Osteoblast (primary cell): ENCODE measurements at regions not wholly inside any gene's neighbourhood (a gene's known extent, or its start where the extent isn't known, plus 50 kb on each side); places are given as distances from the start of the nearest gene placed in this dataset.

Source experiments
- DNase-seq: peaks from one replicate; pipeline ENCODE4 v3.0.0; 2011; ENCODE audit warnings: low spot score, mixed read lengths; ENCODE audit not compliant: insufficient read length; ENCODE audit errors: missing footprints
- H2AFZ ChIP-seq: 2 replicates; pipeline ENCODE4 v1.6.0; 2011; ENCODE audit warnings: mild to moderate bottlenecking, low read length
- H3K27ac ChIP-seq: 2 replicates; pipeline ENCODE4 v1.5.1; 2011; ENCODE audit warnings: mild to moderate bottlenecking, low read depth, low read length, moderate library complexity
- H3K27me3 ChIP-seq: 2 replicates; pipeline ENCODE4 v1.6.0; 2012; ENCODE audit warnings: mild to moderate bottlenecking, control low read depth, inconsistent platforms, low read length, moderate library complexity; ENCODE audit not compliant: insufficient read depth
- H3K36me3 ChIP-seq: 2 replicates; pipeline ENCODE4 v1.5.1; 2011; ENCODE audit warnings: mild to moderate bottlenecking, low read length, control low read depth, moderate library complexity; ENCODE audit not compliant: insufficient read depth
- H3K4me1 ChIP-seq: 2 replicates; pipeline ENCODE4 v1.5.1; 2011; ENCODE audit warnings: mild to moderate bottlenecking, low read length, control low read depth, moderate library complexity; ENCODE audit not compliant: insufficient read depth
- H3K4me2 ChIP-seq: 2 replicates; pipeline ENCODE4 v1.6.0; 2011; ENCODE audit warnings: mild to moderate bottlenecking, low read length; ENCODE audit not compliant: insufficient read depth
- H3K4me3 ChIP-seq: fragments of 200-600 bp; sonication (generic); 3 replicates; pipeline ENCODE4 v1.5.1; 2012; ENCODE audit warnings: mild to moderate bottlenecking, low read length, inconsistent platforms; ENCODE audit not compliant: insufficient read depth
- H3K79me2 ChIP-seq: 2 replicates; pipeline ENCODE4 v1.6.0; 2012; ENCODE audit warnings: mild to moderate bottlenecking, low read length, control low read depth, inconsistent platforms; ENCODE audit not compliant: insufficient read depth
- H3K9me3 ChIP-seq: 2 replicates; pipeline ENCODE4 v1.5.1; 2011; ENCODE audit warnings: low read depth, low read length, control low read depth
- H4K20me1 ChIP-seq: 2 replicates; pipeline ENCODE4 v1.6.0; 2012; ENCODE audit warnings: mild to moderate bottlenecking, low read length, control low read depth; ENCODE audit not compliant: insufficient read depth
- TF ChIP-seq, protein P1 (sequence below): IDR thresholded peaks from 2 replicates; pipeline ENCODE4 v1.5.1; 2011; ENCODE audit warnings: mild to moderate bottlenecking, low read depth, low read length, moderate library complexity; ENCODE audit errors: extremely low read depth

DNA sequence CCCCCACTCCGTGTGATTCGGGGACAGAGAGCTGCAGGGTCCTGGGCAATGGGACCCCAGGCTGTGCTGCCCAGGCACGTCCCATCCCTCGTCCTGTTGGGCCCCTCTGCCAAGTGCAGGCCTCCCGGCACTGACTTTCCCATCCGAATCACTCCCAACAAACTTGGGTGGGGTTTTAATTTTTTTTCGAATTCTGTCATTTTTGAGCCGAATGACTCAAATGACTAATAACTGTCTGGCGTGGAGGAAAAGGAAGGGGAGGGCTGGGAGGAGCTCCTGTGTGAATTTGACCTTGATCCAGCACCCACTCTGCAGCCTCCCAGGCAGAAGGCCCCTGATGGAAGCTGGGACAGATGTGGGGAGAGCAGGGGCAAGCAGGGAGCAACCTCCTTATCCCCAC is 1173.2 kb downstream of the BRD1 start:
- no peaks in the 10 kb centered on the region for H3K4me1 ChIP-seq
- no peaks in the 10 kb centered on the region for H3K79me2 ChIP-seq
- H3K9me3 ChIP-seq = no peaks in the 10 kb centered on the region

DNA sequence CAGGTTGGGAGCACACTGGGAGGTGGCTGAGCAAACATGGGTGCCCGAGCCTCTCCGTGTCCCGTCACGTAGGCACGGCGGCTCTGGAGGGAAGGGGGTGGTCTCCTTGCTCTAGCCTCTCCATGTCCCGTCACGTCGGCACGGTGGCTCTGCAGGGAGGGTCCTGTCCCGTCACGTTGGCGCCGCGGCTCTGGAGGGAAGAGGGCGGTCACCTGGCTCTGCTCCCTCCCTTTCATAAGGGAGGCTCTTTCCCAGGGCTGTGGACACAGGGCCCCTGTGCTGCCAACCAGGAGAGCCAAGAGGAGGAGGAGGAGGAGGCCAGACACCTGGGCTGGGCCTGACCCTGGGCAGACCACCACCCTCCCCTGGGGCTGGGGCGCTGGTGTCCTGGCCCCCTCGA is 1173.7 kb downstream of the BRD1 start:
- Histone ChIP-seq H3K79me2 (no peaks in the 10 kb centered on the region), H3K4me2 (no peak overlapping the region), H3K9me3 (no peaks in the 10 kb centered on the region), H3K36me3 (no peaks in the 10 kb centered on the region), H2AFZ (no peak overlapping the region), H3K27me3 (no peaks in the 10 kb centered on the region), H3K27ac (no peak overlapping the region), H4K20me1 (no peaks in the 10 kb centered on the region), H3K4me1 (no peaks in the 10 kb centered on the region), H3K4me3 (no peak overlapping the region)
- DNase-seq = no peak
- TF ChIP-seq, protein P1, sequence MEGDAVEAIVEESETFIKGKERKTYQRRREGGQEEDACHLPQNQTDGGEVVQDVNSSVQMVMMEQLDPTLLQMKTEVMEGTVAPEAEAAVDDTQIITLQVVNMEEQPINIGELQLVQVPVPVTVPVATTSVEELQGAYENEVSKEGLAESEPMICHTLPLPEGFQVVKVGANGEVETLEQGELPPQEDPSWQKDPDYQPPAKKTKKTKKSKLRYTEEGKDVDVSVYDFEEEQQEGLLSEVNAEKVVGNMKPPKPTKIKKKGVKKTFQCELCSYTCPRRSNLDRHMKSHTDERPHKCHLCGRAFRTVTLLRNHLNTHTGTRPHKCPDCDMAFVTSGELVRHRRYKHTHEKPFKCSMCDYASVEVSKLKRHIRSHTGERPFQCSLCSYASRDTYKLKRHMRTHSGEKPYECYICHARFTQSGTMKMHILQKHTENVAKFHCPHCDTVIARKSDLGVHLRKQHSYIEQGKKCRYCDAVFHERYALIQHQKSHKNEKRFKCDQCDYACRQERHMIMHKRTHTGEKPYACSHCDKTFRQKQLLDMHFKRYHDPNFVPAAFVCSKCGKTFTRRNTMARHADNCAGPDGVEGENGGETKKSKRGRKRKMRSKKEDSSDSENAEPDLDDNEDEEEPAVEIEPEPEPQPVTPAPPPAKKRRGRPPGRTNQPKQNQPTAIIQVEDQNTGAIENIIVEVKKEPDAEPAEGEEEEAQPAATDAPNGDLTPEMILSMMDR = no peak

More for the DNA sequence above, 1173.2 kb downstream of the BRD1 start:
- H3K27me3 ChIP-seq = no peaks in the 10 kb centered on the region
- no peak overlapping the region for H2AFZ ChIP-seq
- no peak overlapping the region for H3K4me3 ChIP-seq
- no peaks in the 10 kb centered on the region for H4K20me1 ChIP-seq
- TF ChIP-seq, protein P1 = no peak
- H3K4me2 ChIP-seq = no peak overlapping the region
- no peaks in the 10 kb centered on the region for H3K36me3 ChIP-seq
- H3K27ac ChIP-seq = no peak overlapping the region
- DNase-seq = no peak

DNA sequence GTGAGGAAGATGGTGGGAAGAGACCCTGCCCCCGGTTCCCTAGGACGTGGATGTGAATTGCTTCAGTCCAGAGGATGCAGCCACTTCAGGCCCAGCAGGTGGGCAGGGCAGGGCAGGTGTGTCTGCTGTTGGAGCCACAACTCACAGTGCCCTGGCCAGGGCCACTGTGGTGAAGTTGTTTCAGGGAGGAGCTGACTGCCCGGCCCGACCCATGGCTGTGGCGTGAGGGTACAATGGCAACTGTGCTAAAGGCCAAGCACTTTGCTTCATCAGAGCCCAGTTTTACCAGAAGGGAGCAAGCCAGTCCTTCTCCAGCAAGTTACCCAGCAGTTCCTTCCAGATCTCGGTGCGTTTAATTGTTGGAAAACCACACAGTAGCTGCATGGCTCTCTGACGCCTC is 1174.4 kb downstream of the BRD1 start:
- TF ChIP-seq, protein P1 = no peak

DNA sequence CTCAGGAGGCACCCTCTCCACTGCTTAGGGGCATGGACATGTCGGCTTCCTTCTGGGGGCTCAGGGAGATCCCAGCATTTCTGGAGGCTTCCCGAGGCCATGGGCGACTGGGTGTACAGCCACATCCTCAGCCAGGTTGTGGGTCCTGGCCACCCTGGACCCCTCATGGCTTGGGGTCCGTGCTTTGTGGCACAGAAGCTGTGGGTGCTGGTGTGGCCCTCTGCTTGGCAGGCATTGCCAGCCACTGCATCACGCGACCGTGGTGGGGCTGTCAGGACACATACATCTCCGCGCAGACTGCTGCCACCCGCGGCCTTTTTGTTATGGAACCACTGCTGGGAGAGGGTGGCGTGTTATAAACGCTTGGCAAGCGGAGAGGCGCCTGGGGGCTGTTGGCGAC is 1174.9 kb downstream of the BRD1 start:
- DNase-seq = no peak
- Histone ChIP-seq H3K4me2 (no peak overlapping the region), H3K36me3 (no peaks in the 10 kb centered on the region), H3K4me1 (no peaks in the 10 kb centered on the region), H3K79me2 (no peaks in the 10 kb centered on the region), H3K9me3 (no peaks in the 10 kb centered on the region), H3K27me3 (no peaks in the 10 kb centered on the region), H3K4me3 (no peak overlapping the region), H4K20me1 (no peaks in the 10 kb centered on the region), H2AFZ (no peak overlapping the region), H3K27ac (no peak overlapping the region)
- TF ChIP-seq, protein P1 = no peak

More for the DNA sequence above, 1174.4 kb downstream of the BRD1 start:
- no peaks in the 10 kb centered on the region for H3K27me3 ChIP-seq
- no peaks in the 10 kb centered on the region for H3K4me1 ChIP-seq
- DNase-seq = no peak
- H2AFZ ChIP-seq = no peak overlapping the region
- no peaks in the 10 kb centered on the region for H3K79me2 ChIP-seq
- no peaks in the 10 kb centered on the region for H4K20me1 ChIP-seq
- no peak overlapping the region for H3K4me2 ChIP-seq
- H3K27ac ChIP-seq = no peak overlapping the region
- H3K9me3 ChIP-seq = no peaks in the 10 kb centered on the region
- no peak overlapping the region for H3K4me3 ChIP-seq
- H3K36me3 ChIP-seq = no peaks in the 10 kb centered on the region
